LNCAP (cell line): ENCODE measurements at regions not wholly inside any gene's neighbourhood (a gene's known extent, or its start where the extent isn't known, plus 50 kb on each side); places are given as distances from the start of the nearest gene placed in this dataset.

Experiments used
- TF ChIP-seq, protein P1 (sequence below): fragments of 450-650 bp; IDR thresholded peaks from 2 replicates; pipeline ENCODE4 v1.5.1; 2017; ENCODE audit warnings: mild to moderate bottlenecking

DNA sequence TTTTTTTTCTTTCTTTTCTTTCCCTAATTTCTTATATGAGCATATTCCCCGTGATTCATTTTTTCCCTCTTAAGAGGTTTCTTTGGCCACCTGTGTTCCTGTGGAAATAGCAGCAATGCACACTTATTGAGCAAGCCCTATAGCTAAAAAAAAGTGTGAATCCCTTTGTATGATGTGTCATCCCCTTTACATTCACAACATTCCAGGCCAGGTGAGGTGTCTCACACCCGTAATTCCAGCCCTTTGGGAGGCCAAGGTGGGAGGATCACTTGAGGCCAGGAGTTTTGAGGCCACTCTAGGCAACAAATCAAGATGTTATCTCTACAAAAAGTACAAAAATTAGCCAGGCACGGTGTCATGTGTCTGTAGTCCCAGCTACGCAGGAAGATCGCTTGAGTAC is 700.4 kb upstream of the TBX3 start:
- TF ChIP-seq, protein P1, sequence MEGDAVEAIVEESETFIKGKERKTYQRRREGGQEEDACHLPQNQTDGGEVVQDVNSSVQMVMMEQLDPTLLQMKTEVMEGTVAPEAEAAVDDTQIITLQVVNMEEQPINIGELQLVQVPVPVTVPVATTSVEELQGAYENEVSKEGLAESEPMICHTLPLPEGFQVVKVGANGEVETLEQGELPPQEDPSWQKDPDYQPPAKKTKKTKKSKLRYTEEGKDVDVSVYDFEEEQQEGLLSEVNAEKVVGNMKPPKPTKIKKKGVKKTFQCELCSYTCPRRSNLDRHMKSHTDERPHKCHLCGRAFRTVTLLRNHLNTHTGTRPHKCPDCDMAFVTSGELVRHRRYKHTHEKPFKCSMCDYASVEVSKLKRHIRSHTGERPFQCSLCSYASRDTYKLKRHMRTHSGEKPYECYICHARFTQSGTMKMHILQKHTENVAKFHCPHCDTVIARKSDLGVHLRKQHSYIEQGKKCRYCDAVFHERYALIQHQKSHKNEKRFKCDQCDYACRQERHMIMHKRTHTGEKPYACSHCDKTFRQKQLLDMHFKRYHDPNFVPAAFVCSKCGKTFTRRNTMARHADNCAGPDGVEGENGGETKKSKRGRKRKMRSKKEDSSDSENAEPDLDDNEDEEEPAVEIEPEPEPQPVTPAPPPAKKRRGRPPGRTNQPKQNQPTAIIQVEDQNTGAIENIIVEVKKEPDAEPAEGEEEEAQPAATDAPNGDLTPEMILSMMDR, result no peak

DNA sequence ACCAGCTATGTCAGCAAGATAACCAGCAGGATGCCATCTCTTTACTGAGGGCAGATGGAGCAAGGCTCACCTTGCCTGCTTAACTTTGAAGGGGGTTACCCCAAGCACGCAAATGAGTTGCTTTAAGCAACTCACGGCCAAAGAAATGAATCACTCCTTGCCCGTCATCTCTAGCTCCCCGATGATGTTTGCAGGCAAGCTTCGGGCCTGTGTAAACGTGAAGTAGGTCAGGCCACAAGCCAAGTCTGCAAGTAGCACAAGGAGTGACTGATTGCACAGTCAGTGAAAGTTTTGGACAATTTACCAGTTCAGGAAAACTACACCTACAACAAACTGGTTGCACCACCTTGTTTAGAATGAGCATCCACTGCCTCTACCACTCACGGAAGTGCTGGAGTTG is 699.7 kb upstream of the TBX3 start:
- TF ChIP-seq, protein P1, result no peak

DNA sequence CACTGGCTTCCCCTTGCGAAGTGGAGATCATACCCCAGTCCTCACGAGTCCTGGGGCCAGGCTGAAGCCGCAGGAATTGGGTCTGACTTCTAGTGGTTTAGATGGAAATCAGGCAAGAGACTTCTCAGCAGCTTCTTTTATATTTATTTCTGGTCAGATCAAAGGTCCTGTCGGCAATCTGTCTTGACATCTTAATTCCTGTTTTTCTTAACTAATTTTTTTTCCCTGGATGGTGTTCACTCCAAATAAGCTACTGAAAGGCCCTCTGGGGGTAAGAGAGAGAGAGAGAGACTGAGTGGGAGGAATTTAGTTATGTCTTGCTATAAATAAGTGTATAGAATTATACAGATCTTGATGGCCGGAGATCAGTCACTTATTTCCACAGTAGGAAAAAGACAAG is 698.7 kb upstream of the TBX3 start:
- TF ChIP-seq, protein P1, result no peak

DNA sequence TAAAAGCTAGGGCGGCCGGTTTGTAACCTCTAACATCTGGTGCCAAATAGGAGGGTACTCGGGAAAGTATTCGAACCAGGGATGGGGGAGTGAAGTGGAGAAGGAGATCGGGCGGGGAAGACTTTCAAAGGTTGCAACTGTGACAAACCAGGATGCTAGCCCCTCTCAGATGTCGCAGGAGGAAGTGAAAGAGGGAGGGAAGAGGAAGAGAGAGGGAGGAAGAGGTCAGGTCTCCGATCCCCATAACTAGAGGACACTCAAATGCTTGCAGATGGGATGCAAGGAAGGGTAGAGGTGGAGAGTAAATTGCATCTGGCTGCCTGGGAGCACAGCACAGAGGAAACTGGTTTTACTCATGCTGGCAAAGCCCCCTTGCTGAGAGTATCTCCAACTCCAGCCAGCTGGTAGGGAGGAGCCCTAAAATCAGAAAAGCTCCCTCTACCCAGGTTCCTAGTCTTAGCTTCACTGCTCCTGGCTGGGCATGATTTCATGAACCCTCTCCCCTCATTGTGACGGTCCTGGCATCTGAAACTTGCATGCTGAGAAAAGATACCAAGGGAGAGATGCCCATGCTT is 696.7 kb upstream of the TBX3 start:
- TF ChIP-seq, protein P1, result no peak

DNA sequence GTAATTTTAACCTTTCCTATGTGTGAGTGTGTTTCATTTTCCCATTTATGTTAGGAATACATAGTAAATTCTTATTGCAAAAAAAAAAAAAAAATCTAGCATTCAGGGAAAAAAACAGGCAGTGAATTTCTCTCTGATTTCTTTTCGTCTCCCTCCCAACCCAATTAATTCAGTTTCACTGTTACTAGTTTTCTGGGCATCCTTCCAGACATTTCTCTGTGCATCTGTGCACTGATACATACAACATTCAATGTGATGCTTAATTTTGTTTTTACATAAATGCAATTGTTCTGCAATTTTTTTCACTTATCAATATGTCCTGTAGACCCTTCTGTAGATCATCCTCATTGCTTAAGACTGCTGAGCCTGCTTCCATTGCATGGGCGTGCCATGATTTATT is 694.3 kb upstream of the TBX3 start:
- TF ChIP-seq, protein P1, result no peak

DNA sequence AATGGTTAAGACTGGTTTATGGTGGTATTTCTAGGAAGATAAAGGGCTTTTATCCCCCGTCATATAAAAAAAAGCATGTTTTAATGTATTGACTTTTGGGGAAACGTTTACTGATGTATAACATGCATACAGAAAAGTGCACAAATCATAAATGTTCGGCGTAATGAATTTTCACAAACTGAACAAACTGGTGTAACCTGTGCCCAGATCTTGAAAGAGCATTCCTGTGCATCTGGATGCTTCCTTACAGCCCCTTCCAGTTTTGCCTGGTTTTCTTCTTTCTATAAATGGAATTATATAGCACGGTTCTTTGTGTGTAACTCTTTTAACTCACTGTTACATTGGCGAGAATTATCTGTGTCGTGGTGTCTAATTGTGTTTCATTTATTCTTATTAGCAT is 693.8 kb upstream of the TBX3 start:
- TF ChIP-seq, protein P1, result no peak

DNA sequence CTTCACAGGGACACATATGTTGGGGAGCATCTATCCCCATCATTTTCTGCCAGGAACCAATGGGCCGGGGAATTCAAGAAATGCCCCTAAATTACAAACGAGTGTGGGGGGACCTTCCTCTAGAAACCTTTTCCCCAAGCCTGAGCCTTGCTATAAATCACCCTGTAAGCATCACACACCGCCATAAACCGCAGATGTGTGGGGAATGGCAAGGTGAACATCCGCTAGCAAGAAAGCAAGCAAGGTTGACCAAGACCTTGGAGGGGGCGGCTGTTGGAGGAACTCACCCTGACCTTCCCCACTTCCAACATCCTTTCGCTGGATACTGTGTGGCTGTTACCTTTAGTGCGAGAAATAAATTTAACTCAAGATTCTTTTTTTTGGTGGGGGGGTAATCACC is 693.3 kb upstream of the TBX3 start:
- TF ChIP-seq, protein P1, result no peak
